ENCODE measurements at regions not wholly inside any gene's neighbourhood (a gene's known extent, or its start where the extent isn't known, plus 50 kb on each side); places are given as distances from the start of the nearest gene placed in this dataset.
A peak's percentile ranks its signal among the peaks of the same experiment; 100 is the strongest.

- CTCF ChIA-PET (ENCODE audit: low intra/inter-chr PET ratio): no interaction called here
- in situ Hi-C loops (cut with MboI): loop anchor here (25.0 kb wide), 1 partner anchor 1513 kb away; the partner anchor contains the start of gene C10orf143
- FAIRE-seq: peak; percentile 97
- TF ChIP-seq ZNF212 (CRISPR knock-in tag; IDR thresholded peaks at IDR 0.05) (no peak), KLF6 (CRISPR knock-in tag; IDR thresholded peaks at IDR 0.05; ENCODE audit: borderline replicate concordance) (no peak), TCF7L2 (IDR thresholded peaks at IDR 0.05; ENCODE audit: low read depth, low read length) (no peak), E2F4 (CRISPR knock-in tag; IDR thresholded peaks at IDR 0.05; ENCODE audit: low read depth) (no peak), SOX6 (IDR thresholded peaks at IDR 0.05) (peak; percentile 76), NR2F6 (CRISPR knock-in tag; IDR thresholded peaks at IDR 0.05) (no peak), CTCF (IDR thresholded peaks at IDR 0.05 in 2 of 3, conservative IDR thresholded peaks at IDR 0.05 in 1 of 3; ENCODE audit: insufficient read depth in 2 of 3, low read depth in 1 of 3, low read length in 3 of 3) (no peak), NFATC3 (IDR thresholded peaks at IDR 0.05) (no peak), ZNF280A (IDR thresholded peaks at IDR 0.05; ENCODE audit: low read depth, partially characterized antibody) (no peak), E2F8 (IDR thresholded peaks at IDR 0.05; ENCODE audit: low read depth, partially characterized antibody) (no peak), CBX8 (IDR thresholded peaks at IDR 0.05; ENCODE audit: borderline replicate concordance, extremely low read depth, low read depth, low read length, poor library complexity, severe bottlenecking) (no peak), CHD1 (IDR thresholded peaks at IDR 0.05; ENCODE audit: low read length) (no peak), ZNF354B (CRISPR knock-in tag; IDR thresholded peaks at IDR 0.05) (no peak), POLR2AphosphoS5 (IDR thresholded peaks at IDR 0.05; ENCODE audit: control insufficient read depth, insufficient read depth, low read depth, low read length) (0 out of 2 replicates have a peak, but pooled peaks have one; percentile 61), CREB1 (IDR thresholded peaks at IDR 0.05) (no peak), CREB1 (CRISPR knock-in tag; IDR thresholded peaks at IDR 0.05) (no peak)
These were observed 473.3 kb upstream of the MKI67 start for GRCh38 chr10:128599538-128599937.

More at GRCh38 chr10:128599538-128599937, 473.3 kb upstream of the MKI67 start:
- Histone ChIP-seq H4K20me1 (replicated peaks; ENCODE audit: control insufficient read depth, insufficient read depth, low read length) (no peaks in the 10 kb centered on the region), H3K9me3 (replicated peaks; ENCODE audit: control insufficient read depth, insufficient read depth, low read depth, low read length) (peaks cover 7% of the 10 kb centered on the region), H3K4me2 (ENCODE audit: insufficient read depth, low read length) (peak overlapping the region; percentile 34), H3K36me3 (ENCODE audit: control insufficient read depth, insufficient read depth, low read length) (peaks cover 6% of the 10 kb centered on the region), H3K4me3 (no peak overlapping the region), H3K9me1 (ENCODE audit: control insufficient read depth, insufficient read depth, low read length) (no peaks in the 10 kb centered on the region), H3K27ac (ENCODE audit: extremely low read depth, low read depth, low read length) (peak overlapping the region; percentile 70), H2AFZ (ENCODE audit: low read depth, low read length) (0 out of 2 replicates have a peak overlapping the region, but pooled peaks have one; percentile 5), H3K79me2 (ENCODE audit: control insufficient read depth, insufficient read depth, low read length) (no peaks in the 10 kb centered on the region), H3K27me3 (ENCODE audit: control insufficient read depth in 2 of 2, insufficient read depth in 2 of 2, low read length in 2 of 2) (no peaks in the 10 kb centered on the region), H3K4me1 (replicated peaks in 1 of 2; ENCODE audit: control insufficient read depth in 2 of 2, insufficient read depth in 2 of 2, low read length in 2 of 2) (peaks cover 0 to 15% of the 10 kb centered on the region in 2 experiments; a peak in 3 of 5 replicates), H3K9ac (ENCODE audit: insufficient read depth in 1 of 2, low read depth in 2 of 2, low read length in 2 of 2) (peak overlapping the region in 1 of 2 experiments; percentile 36; a peak in 2 of 4 replicates)
- peak; percentile 76 to 90 (median 80) for DNase-seq (ENCODE audit: extremely low read depth in 1 of 4, low spot score in 3 of 4)
- POLR2A ChIA-PET: interaction anchor here (0.5 to 1.2 kb wide), 2 partner anchors 12 to 20 kb away, joined by 3 to 5 read pairs; no protein-coding TSS in a partner anchor
- BruUV-seq (replicated peaks): no TSS peak
- peak; percentile 92 for ATAC-seq
- 0% methylated on average over 4 of the region's 4 CpGs for WGBS (ENCODE audit: insufficient coverage, low coverage, missing lambda C conversion rate)
- intact Hi-C loops (cut with micrococcal nuclease): loop anchor here (1.0 to 2.0 kb wide), 2 partner anchors 21 to 30 kb away; no protein-coding TSS in a partner anchor

Measured in K562 (cell line).